Testis (tissue), 2 donors: ENCODE measurements at regions not wholly inside any gene's neighbourhood (a gene's known extent, or its start where the extent isn't known, plus 50 kb on each side); places are given as distances from the start of the nearest gene placed in this dataset.

ENCODE experiments used
- POLR2A ChIP-seq: fragments of 450-650 bp; IDR thresholded peaks from one replicate; pipeline ENCODE4 v1.6.1; 2017; ENCODE audit warnings: antibody characterized with exemption, mild to moderate bottlenecking, moderate library complexity
- TF ChIP-seq, protein P1 (sequence below), 3 experiments: fragments of 450-650 bp in 2 of 3; fragments of 200-600 bp in 1 of 3; sonication (generic) in 1 of 3; IDR thresholded peaks; one replicate each; pipeline ENCODE4 v1.5.1; 2016 to 2019; ENCODE audit warnings: antibody characterized with exemption in 3 of 3, mild to moderate bottlenecking in 2 of 3, moderate library complexity in 1 of 3

DNA sequence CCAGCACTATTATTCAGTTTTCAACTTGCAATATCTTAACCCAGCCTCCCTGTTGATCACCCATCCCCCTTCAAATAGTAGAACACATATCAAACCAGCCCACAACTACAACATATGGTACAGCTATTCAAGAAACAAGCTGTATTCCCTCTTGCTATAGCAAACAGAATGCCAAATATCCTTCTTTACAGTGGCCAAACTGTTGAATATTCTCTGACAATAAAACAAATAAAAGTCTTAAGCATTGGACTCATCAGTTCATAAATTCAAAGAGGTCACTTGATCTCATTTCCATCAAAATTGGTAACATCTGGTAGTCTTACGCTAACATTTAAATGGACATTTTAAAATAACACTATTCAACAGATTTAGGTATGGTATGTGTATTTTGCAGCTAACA is 350.8 kb downstream of the EFNA5 start:
- TF ChIP-seq, protein P1, sequence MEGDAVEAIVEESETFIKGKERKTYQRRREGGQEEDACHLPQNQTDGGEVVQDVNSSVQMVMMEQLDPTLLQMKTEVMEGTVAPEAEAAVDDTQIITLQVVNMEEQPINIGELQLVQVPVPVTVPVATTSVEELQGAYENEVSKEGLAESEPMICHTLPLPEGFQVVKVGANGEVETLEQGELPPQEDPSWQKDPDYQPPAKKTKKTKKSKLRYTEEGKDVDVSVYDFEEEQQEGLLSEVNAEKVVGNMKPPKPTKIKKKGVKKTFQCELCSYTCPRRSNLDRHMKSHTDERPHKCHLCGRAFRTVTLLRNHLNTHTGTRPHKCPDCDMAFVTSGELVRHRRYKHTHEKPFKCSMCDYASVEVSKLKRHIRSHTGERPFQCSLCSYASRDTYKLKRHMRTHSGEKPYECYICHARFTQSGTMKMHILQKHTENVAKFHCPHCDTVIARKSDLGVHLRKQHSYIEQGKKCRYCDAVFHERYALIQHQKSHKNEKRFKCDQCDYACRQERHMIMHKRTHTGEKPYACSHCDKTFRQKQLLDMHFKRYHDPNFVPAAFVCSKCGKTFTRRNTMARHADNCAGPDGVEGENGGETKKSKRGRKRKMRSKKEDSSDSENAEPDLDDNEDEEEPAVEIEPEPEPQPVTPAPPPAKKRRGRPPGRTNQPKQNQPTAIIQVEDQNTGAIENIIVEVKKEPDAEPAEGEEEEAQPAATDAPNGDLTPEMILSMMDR (IDR thresholded peaks at IDR 0.05): no peak
- no peak for TF ChIP-seq POLR2A
